ENCODE measurements at regions not wholly inside any gene's neighbourhood (a gene's known extent, or its start where the extent isn't known, plus 50 kb on each side); places are given as distances from the start of the nearest gene placed in this dataset.

- TF ChIP-seq CTCF (conservative IDR thresholded peaks at IDR 0.05; ENCODE audit: low read length): no peak
- TF ChIP-seq EZH2phosphoT487 (IDR thresholded peaks at IDR 0.05; ENCODE audit: borderline replicate concordance): no peak
Measured at GRCh38 chr6:44056392-44057237, 70.6 kb downstream of the MRPL14 start.
